Stimulated activated CD4-positive, alpha-beta T cell treated with anti-CD3 and anti-CD28 coated beads, TNF-alpha, amount 100 ng/mL, for 1 hour (primary cell): ENCODE measurements at regions not wholly inside any gene's neighbourhood (a gene's known extent, or its start where the extent isn't known, plus 50 kb on each side); places are given as distances from the start of the nearest gene placed in this dataset.

Experiments used
- DNase-seq, 3 donors: peaks; one replicate each; pipeline ENCODE4 v3.0.0-alpha.2; 2020; ENCODE audit warnings: low read depth in 3 of 3, low spot score in 1 of 3

DNA sequence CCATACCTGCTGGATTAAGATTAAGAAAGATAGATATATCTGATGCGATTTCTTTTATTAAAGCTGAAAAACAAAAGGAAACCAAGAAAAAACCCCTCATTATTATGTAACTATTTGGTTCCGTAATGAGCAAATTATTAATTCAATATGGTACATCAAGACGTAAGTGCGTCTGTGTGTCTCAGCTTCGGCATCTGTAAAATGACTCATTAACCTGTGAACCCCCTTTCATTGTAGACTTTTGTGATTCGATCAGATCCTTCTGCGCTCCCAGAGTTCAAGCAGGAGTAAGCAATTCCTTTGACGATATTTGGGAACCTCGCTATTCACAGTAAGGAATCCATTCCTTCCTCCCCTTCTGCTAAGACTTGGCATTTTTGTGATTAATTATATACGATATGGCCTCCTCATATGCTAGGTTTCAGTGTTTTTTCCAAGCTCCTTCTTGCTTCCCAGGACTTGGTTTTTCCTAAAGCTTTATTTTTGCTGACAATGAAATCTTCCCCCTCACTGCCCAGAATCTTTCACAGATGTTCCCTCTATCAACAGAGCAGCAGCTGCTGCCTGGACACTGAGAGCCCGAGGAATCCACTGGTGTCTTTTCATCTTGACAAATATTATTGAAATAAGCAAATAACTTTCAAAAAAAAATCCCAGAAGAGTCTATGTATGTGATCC, 171.7 kb upstream of the CELF2 start:
- DNase-seq: no peak

DNA sequence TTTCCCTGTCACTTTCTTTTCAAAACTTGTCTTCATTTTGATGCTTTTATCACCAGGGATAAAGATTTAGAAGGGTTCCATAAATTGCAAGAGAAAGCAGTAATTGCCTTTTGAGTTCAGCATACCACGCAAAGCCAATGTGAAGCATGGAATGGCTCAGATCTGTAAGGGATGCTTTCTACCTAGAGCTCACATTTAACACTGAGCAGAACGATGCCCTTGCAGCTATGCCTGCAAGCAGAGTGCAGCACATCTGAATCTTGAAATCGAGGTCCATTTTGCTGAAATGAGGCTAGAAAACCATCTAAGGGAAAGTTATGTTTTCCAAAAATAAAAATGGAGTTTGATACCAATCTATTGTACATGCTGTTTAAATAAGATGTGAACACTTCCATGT, 171.2 kb upstream of the CELF2 start:
- DNase-seq: no peak

DNA sequence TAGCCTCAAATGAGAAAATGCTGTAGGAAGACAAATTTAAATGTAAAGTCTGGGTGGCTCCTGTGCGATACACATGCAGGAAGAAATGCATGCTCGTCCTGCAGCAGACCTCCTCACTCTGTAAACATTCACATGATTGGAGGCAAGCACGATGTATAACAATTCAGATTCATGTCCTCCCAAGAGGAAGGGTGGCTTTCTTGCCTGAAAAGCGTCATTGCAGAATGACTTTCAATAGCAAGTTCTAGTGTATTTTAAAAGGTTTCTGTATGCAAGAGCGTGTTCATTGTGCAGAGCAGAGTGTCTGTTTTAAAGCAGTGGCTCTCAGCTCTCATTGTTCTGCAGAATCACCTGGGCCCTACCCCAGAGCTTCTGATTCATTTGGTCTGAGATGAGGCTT, 170.3 kb upstream of the CELF2 start:
- DNase-seq: no peak

DNA sequence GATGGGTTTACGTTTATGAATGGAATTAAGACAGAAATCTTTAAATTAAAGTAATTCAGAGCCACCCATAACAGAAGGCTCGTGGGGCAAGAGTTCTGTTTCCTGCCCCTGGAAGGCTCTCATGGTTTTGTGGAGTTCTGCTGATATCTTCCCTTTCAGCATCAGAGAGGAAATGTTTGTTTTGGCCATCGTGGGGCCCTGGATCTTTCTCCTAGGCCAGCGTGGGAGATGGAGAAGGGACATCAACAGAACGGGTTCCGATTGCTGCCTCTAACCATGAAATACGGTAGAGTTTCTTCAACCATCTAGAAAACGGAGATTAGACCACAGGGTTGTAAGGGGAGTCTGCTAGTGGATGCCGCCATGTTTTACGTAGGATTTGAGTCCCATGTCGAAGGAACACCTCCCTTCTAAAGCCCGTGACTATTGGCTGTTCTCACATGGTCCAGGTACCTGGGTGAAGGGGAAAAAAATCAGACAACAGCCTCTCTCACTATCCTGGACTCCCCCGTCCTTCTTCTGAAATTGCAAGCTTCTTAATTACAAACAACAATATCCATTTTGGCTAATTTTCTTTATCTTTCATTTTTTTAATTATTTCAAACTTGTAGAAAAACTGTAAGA, 169.1 kb upstream of the CELF2 start:
- no peak for DNase-seq

DNA sequence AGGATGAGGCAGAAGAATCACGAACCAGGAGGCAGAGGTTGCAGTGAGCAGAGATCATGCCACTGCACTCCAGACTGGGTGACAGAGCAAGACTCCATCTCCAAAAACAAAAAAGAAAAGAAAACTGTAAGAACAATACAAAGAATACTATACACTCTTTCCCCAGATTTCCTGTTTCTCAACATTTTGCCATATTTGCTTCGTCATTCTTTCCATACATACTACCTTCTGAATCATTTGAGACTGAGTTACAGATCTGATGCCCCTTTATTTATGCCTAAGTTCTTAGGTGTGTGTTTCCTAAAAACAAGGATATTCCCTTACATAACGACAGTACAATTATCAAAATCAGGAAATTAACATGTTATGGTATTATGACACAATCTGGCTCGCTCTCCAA, 168.4 kb upstream of the CELF2 start:
- no peak for DNase-seq

DNA sequence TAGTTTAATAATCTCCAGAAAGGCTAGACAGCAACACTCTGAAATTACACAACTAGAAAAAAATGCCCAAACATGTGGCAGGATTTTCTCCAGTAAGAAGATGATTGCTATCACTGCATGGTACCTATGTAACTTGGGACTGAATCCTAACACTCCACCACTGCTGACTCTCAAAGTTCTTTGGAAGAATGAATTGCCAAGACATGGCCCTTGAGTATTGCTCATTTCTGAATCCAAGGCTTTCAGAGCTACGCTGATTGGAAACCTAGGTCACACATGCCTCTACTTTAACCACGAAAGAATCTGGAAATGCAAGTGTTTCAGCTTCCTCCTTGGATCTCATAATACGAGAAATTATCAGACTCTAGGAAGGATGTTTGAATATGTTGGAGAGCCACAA, 167.5 kb upstream of the CELF2 start:
- DNase-seq: no peak

DNA sequence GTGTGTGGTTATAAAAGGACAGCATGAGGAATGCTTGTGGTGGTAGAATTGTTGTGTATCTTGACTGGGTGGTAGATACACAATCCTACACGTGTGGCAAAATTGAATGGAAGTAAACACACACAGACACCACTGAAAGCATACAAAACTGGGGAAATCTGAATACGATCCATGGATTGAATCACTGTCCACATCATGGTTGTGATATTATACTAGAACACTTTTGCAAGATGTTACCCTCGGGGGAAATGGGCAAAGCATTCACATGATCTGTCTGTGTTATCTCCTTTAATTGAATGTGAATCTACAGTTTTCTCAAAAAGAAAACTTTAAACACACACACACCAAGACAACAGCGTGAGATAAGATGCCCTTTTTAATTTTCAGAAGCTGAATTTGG, 165.2 kb upstream of the CELF2 start:
- DNase-seq: no peak

DNA sequence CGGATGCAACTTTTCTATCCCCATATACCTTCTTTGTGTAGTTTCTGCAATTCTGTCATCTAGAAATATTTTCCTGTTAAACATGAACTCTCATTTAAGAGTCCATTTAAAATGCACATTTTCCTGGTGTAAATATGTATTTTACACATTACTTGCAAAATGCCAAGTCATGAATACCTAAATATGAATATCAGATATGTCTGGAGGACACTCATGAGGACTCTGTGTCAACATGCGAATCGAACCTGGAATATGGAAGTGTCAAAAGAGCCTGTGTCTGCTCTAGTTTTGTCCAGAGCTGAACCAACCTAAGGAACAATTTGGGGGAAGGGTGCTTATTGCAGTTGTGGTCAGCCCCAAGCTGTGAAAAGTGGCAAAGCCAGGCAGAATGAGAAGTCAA, 163.7 kb upstream of the CELF2 start:
- no peak for DNase-seq

DNA sequence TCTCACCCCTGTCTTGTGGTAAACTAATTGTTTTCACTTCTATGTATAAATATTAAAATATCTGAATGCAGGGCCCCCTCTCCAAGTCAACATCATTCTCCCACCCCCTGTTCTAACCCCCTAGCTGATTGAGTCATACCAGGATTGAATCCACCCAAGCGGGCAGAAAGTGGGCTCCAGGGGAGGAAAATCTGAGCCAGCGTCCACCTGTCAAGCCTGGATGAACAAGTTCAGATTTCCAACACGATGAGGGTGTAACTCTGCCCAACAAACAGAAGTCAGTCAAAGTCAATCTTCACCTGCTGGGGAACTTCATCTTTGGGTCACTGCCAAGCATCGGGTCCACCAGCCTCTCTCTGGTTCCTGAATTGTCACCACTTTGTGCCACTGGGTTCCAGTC, 162.9 kb upstream of the CELF2 start:
- no peak for DNase-seq

DNA sequence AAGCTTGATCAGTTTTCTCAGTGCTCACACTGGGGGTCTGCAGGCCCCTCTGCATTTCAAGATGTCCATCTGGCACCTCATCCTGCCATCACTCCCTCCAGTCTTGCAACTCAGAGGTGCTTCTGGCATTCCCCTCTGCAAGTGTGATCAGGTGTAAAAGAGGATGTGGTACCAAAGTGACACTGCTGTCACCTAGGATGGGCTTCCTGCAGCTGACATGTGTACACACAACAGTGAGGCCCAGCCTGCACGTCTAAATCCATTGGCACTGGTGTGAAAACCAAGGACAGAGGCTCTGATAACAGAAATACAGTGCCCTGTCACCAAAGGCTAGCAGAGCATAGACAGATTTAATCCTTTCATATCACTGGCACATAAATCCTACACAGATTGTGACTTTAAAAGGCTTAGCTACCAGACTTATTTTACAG, 162.5 kb upstream of the CELF2 start:
- no peak for DNase-seq

DNA sequence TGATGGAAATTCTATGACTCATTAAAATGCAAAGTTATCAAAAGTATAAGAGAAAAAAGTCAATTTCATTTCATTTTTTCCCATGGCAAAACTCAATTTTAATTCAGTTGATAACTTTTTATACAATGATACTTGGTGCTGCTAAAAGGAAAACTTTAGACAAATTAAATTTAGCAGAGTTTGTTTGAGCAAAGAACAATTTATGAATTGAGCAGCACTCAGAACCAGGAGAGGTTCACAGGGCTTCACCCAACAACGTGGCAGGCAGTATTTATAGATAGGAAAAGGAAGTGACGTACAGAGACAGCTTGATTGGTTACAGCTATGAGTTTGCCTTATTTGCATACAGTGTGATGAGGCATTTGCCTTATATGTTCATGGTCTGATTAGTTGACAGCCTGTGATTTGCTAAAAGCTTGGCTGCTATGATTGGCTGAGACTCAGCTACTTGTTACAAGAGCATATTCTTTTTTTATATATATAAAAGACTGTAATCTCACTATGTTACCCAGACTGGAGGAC, 157.2 kb upstream of the CELF2 start:
- no peak for DNase-seq

DNA sequence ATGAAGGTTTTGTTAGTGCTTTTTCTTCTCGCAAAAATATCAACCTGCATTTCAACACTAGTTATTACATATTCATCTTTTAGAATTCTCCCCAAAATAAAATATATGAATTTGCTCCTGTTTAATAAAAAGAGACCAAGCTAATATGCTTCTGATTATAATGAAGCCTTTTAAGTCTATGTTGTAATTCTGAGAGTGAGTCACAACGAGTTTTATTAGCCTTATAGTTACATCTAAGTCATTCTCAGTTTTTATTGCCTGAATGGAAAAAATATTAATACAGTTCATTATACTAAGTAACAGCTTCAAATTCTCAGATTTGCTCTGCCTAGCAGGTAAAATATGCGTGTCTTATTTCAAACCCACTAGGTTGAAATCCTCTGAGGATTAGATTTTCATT, 152.4 kb upstream of the CELF2 start:
- no peak for DNase-seq

DNA sequence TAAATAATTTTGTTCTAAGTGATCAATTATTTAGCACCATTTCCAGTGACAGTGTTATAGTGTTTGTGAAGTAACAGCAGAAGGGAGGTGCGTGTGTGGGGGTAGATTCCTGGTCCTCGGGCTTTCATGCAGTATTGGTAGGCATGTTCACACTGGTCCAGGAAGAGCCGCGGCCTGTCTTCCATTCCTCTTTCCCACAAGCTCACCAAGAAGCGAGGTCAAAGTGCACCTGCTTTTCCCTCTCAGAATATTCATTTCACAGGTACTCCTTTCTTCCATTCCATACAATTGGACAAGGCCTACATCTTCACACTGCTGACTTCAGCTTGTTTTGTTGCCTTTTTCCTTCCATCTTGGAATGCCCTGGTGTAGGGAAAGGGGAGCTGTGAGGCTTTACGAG, 151.8 kb upstream of the CELF2 start:
- no peak for DNase-seq

DNA sequence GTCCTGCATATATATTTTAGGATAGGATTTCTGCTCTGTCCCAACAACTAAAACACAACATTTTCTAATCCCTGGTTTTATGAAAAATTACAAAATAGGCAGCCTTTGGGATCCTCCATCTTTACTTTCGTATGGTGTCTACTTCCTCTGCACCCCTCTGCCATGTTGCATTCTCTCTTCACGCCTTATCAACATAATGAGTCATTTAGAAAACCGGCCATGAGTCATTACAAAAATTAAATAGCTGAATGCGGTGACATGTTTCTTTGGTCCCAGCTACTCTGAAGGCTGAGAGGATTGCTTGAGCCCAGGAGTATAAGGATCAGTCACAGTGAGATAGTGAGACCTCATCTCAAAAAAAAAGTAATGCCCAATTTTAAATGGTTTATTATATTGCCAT, 148.1 kb upstream of the CELF2 start:
- DNase-seq: no peak

DNA sequence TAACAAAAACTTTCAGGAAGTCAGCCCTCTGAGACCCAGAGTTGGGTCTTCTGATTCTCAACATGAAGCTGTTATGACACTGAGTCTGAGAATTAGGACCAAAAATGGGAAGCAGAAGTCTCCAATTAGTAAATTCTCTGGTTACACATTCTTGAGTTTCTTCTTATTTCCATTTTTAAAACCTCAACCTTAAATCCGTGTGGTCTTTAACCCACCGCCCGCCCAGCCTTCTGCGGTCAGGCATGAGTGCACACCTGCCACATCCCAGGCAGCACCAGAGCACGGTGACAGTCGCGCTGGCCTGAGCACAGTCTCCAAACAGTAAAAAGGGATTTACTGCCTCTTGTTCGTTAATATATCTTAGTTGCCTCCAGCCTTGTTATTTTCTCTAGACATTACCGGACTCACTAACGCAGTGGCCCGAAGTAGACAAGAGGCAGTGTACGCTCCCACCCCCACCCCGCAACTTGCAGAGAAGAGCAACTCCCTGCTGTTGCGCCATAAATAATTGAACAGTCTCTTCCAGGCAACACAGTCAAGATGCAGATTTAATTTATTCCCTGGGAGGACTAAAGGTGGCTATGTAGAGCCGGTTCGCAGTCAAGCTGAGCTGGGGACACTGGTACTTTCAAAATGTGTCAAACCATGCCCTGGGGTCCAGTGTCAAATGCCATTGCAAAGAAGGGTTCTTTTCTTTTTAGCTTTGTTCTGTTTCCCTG, 147.0 kb upstream of the CELF2 start:
- DNase-seq: no peak

DNA sequence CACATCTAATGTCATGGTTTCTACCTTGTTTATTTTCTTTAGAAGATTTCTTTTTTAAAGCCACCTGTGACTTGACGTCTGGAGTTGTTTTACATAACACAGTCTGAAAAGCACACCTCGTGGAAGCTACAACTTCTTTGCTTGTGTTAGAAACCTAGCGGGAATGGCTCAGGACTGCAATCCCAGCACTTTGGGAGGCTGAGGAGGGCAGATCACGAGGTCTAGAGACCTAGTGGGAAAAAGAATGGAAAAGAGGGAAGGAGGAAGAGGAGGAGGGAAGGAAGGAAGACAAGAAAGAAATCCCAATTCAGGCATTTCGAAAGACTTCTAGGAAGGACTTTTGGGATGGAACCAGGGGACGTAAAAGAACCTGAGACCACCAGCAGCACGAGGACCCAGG, 146.3 kb upstream of the CELF2 start:
- DNase-seq: no peak

DNA sequence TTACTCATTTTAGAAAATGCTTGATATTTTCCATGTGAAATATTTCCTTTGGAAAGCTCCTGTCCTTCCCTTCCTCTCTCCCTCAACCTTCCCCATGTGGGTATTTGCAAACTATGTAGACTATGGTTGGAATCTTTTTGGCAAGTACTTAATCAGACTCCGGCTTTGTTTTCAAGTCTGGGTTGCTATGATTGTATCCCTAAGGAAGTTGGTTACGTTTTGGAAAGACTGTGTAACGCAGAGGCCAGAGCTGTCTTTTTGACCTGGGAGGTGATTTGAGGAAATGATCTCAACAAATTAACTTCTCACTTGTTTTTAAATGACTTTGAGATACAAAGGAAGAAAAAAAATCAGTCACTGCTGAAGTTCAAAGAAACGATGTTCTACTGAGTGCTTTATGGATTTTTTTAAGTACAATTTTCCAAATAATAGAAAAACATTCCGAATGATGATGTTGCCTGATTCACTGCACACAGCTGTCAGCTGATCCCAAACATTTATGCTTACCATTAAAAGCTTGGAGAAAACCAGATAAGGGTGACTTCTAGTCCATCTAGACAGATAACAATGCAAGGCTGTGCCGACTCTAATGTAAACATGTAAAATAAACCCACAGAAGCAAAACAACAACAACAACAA, 145.5 kb upstream of the CELF2 start:
- DNase-seq: no peak

DNA sequence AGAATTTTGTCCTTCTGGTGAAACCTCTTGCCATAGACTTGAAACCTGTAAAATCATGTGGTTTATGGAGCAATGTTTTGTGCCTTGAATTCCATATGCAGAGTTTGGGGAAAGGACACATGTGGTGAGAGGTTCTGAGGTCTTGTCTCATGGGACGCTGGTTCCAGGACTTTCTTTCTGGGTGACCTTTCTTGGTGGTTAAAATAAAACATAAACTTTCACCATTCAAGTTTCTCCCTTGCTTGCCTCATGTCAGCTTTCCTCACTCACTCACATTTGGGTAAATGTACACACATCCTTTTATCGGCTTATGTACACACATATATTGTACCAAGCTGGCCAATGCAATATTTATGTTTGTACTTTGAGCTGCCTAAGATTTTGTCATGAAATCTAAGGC, 144.9 kb upstream of the CELF2 start:
- DNase-seq: no peak

DNA sequence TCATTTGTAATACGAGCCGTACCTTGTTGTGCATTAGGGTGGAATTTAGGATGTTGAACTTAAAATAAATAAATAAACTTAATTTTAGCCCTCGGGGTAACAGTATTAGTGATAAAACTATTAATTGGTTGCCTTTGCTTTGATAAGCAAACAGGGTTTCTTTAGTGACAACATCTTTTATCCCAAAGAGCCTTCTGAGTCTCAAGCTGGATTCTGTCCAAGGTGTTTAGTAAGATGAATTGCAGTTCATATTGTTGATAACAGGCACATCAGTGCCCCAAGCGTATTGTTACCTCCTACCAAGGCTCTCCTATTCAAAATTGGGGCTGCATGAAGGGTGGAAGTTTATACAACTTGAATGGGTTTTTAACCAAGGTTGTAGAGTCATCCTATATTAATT, 144.4 kb upstream of the CELF2 start:
- DNase-seq: no peak

DNA sequence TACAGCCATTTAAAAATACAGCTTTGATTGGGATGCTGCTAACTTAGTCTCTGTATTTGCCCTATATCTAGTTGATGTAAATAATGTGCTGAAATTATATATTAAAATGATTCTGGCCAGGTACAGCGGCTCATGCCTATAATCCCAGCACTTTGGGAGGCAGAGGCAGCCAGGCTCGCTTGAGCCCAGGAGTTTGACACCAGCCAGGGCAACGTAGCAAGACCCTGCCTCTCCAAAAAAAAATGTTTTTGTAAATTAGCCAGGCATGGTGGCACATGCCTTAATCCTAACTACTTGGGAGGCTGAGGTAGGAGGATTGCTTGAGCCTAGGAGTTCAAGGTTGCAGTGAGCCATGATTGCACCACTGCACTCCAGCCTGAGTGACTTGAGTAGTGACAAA, 143.8 kb upstream of the CELF2 start:
- DNase-seq: no peak

DNA sequence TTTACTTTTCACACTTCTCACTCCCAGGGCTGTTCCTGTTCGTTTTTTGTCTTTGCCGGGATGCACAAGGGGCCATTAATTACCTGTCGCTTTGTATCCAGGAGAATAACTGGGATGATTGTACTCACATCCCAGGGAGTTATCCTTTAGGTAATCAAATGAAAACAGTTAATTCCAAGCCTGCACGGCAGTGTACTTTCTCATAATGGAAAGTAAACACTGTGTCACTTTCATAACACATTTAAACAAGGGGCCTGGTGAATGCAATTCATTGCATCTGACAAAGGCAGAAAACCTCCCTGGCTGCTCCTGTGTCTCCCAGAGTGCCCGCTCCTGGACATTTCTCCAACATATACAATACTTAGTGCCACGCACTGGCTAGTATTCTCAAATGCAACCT, 138.7 kb upstream of the CELF2 start:
- DNase-seq: no peak
